ENCODE measurements at regions not wholly inside any gene's neighbourhood (a gene's known extent, or its start where the extent isn't known, plus 50 kb on each side); places are given as distances from the start of the nearest gene placed in this dataset.
"Not testable (repeated sequence)": the region's sequence is repeated elsewhere in the genome, so short reads cannot be mapped to it uniquely, and the experiment has no call there.

GRCh38 chr2:175606010-175606841 lies 395.8 kb downstream of the LNPK start:
- DNase-seq (ENCODE audit: low spot score): peak; percentile 42

GRCh38 chr2:175605640-175606009 lies 396.4 kb downstream of the LNPK start:
- DNase-seq (ENCODE audit: low spot score): no peak

- no peak for DNase-seq (ENCODE audit: low spot score)
Observed at GRCh38 chr2:175601969-175602368, 400.1 kb downstream of the LNPK start.

- peak; percentile 21 for DNase-seq (ENCODE audit: low spot score)
Observed at GRCh38 chr2:175599966-175600831, 401.9 kb downstream of the LNPK start.

GRCh38 chr2:175597286-175597685 lies 404.8 kb downstream of the LNPK start:
- DNase-seq (ENCODE audit: low spot score): no peak

- no peak for DNase-seq (ENCODE audit: low spot score)
Observed at GRCh38 chr2:175595139-175595538, 406.9 kb downstream of the LNPK start.

GRCh38 chr2:175593686-175594525 lies 408.2 kb downstream of the LNPK start:
- DNase-seq (ENCODE audit: low spot score): not testable (repeated sequence)

GRCh38 chr2:175588213-175588612 lies 406.7 kb upstream of the ATP5MC3 start:
- not testable (repeated sequence) for DNase-seq (ENCODE audit: low spot score)

GRCh38 chr2:175585496-175585895 lies 404.0 kb upstream of the ATP5MC3 start:
- no peak for DNase-seq (ENCODE audit: low spot score)

- no peak for DNase-seq (ENCODE audit: low spot score)
Observed at GRCh38 chr2:175580652-175581051, 399.1 kb upstream of the ATP5MC3 start.

GRCh38 chr2:175579646-175580045 lies 398.1 kb upstream of the ATP5MC3 start:
- DNase-seq (ENCODE audit: low spot score): no peak

GRCh38 chr2:175577368-175577970 lies 396.0 kb upstream of the ATP5MC3 start:
- no peak for DNase-seq (ENCODE audit: low spot score)

- DNase-seq (ENCODE audit: low spot score): no peak
Observed at GRCh38 chr2:175576875-175577274, 395.4 kb upstream of the ATP5MC3 start.

- no peak for DNase-seq (ENCODE audit: low spot score)
Observed at GRCh38 chr2:175576270-175576669, 394.8 kb upstream of the ATP5MC3 start.

- peak; percentile 1 for DNase-seq (ENCODE audit: low spot score)
Observed at GRCh38 chr2:175575346-175576258, 394.1 kb upstream of the ATP5MC3 start.

GRCh38 chr2:175574069-175574468 lies 392.6 kb upstream of the ATP5MC3 start:
- no peak for DNase-seq (ENCODE audit: low spot score)

- DNase-seq (ENCODE audit: low spot score): no peak
Observed at GRCh38 chr2:175571078-175571653, 389.7 kb upstream of the ATP5MC3 start.

- DNase-seq (ENCODE audit: low spot score): no peak
Observed at GRCh38 chr2:175568109-175568730, 386.7 kb upstream of the ATP5MC3 start.

GRCh38 chr2:175567435-175568061 lies 386.0 kb upstream of the ATP5MC3 start:
- DNase-seq (ENCODE audit: low spot score): no peak

All from kidney tubule cell (primary cell).